ENCODE measurements at regions not wholly inside any gene's neighbourhood (a gene's known extent, or its start where the extent isn't known, plus 50 kb on each side); places are given as distances from the start of the nearest gene placed in this dataset.
"Not testable (repeated sequence)": the region's sequence is repeated elsewhere in the genome, so short reads cannot be mapped to it uniquely, and the experiment has no call there.

DNA sequence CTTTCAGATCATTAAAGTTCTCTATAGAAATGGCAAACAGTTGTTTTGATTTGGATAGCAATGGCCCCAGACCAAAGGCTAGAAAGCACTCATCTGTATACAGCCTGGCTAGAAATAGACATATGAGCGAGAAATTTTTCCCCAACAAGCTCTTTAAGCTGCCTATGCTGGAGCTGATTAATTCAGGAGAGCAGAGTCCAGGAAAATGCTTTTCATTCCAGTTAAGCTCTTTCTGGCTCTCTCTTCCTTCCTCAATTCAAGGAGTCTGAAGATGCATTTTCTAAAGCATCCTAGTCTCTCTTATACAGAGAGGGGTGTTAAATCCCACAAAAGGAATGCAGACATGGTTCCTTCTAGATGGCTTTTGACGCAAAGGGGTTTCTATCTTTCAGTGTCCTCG is 141.7 kb upstream of the RAI2 start:
- no peak for DNase-seq

DNA sequence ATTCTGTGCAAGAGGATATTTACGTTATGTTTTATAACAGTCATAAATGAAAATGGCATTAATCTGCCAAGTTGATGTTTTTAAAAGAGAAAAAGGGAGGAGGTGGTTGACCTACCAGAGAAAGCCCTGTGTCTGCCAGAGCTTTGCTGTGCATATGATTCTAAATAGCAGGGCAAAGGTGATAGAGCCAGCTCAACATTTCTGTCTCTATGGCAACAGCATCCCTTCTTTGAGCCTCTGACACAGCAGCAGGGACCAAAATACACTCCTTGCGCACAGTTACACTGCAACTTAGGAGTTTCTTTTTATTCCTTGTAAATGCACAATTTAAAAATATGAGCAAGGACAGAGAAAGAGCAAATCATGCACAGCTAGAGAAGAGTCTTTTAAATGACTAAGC is 133.3 kb upstream of the RAI2 start:
- no peak for DNase-seq

DNA sequence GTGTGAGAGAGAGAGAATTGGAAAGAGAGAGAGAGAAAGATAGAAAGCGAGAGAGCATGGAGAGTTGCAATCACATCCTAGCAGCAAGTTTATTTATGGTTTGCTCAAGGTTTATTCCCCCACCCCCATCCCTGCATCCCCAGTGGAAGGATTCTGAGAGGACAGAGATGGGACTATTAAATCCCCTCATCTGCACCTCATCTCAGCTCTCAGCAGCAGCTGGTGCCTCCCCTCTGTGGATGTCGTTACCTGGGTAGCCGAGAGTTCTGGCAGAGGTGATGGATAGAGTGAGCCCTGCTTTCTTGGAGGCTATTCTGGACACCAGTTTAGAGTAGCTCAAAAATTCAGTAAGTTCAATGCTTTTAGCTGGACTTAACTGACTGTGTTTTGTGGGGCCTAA is 132.0 kb upstream of the RAI2 start:
- DNase-seq, result no peak

DNA sequence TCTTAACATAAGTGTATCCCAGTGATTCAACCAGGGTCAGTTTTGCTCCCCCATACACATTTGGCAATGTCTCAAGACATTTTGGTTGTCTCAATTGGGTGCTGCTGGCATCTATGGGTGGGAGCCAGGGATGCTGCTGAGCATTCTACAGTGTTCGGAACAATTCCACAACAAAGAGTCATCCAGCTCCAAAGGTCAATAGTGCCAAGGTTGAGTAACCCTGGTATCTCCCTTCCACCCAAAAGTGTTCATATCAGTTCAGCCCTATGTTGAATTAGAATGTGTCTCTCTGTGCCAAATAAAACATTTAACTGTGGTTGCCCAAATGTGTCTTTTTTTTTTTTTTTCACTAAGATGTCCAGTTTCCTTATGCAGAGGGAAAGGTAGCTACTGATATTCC is 129.4 kb upstream of the RAI2 start:
- no peak for DNase-seq

DNA sequence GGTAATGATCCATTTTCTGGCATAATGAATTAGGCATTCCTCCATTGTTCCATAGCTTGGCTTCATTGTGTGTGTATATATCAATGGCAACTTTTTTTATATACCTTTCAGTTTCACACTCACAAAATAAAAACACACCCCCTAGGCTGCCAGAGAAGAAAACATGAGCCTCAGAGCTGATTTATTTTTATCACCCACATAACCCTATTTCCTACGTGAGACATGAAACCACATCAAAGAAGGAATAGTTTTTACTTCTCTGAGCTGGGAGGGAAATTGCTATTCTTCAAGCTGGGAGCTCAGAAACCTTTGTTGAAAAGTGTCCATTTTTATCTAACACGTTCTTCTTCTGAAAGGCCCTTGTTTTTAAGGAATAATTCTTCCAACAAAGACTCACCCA is 126.7 kb upstream of the RAI2 start:
- DNase-seq, result no peak

DNA sequence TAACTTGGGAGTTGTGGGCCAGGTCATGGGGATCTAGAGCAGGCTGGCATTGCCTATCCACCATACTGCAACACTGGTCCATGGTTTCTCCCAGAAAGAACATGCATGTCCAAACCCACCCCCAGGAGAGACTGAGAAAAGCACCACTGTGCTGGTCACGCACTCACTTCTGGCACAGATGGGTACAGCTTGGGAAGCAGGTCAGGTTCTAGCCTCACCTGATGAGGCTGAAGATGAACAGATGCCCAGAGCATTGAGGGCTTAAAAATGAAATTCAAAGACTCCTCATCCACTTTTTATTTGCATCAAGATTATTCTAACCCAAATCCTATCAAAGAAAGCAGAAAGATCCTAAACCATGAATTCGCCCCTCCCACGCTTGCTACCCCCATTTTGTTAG is 125.9 kb upstream of the RAI2 start:
- no peak for DNase-seq

DNA sequence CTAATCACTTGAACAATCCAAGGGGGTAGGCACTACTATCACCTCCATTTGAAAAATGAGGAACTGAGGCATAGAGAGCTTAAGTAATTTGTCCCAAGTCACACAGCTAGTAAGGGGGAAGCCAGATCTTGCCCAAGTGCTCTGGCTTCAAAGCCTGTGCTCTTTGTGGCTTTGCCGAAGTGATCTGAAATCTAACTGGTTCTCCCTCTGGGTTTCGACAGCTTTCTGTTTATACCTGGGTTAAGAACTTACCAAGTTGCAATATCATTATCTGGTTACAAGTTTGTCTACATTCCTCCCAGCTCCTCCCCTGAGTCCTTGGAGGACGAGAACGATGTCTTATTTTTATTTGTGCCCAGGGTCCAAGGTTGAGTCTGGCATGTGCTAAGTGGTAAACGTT is 125.3 kb upstream of the RAI2 start:
- DNase-seq, result no peak

DNA sequence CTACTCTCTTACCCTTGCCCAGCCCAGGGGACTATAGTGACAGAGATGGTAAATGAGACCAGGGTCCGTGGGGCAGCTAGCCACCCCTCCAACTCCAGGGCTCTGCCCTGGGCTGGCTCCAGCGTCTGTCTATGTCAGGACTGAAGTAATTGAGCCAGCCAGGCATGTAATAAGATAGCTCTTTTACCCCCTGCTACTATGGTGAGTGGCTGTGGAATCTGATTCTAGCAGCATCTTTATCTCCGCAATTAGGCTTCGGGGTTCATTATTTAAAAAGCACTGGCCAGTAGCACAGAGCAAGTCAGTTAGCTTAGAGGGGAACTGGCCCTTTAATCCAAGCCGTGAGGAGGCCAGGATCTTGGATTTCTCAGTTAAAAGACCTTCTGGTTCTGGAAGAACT is 123.3 kb upstream of the RAI2 start:
- DNase-seq, result no peak

DNA sequence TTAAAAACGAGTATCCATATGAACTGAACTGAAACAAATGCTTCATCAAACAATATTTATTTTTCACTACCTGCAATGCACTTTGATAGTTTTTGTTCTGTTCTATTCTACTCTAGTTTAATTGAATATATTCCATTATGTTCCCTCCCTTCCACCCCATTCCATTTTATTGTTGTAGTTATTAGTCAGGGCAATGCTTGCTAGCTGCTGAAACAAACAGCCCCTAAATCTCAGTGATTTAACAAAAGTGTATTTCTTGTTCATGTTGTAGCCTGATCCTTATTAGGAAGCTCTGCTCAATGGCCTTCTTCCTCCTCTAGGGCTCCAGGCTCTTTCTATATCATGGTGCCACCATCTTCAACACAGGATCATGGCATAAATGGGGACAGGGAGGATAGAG is 122.3 kb upstream of the RAI2 start:
- no peak for DNase-seq

DNA sequence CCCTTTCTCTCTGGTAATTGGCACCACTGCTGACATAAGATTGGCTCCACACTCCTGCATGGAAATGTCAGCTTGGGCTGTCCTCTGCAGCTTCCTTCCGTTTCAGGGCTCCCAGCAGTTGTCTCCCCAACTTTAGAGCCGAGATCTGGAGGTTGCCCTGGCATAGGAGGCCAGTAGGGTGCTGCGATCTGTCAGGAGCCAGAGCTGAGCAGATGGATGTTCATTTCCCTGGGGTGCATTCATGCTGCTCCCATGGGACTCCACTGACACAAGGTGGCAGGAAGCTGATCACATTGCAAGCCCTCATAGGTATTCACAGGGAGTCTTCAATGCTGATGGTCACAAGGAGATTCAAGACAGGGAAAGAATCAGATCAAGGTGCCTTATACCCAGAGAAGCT is 116.6 kb upstream of the RAI2 start:
- peak; percentile 3 for DNase-seq

DNA sequence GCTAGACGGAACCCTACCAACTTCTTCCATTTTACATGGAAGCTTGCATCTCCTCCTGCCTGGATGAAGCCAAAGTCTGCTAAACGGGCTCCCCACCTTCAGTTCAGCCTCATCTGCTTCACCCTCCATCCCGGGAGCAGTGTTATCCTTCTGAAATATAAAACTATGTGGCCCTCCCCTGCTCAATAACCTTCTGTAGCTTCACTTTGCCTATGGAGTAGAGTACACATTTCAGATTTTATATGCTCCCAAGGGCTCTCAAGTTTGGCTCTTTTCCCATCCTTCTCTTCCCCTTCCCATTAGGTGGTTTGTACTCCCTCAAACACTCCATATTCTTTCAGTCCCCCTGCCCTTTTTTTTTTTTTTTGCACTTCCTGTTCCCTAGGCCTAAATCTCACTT is 115.9 kb upstream of the RAI2 start:
- DNase-seq, result no peak

DNA sequence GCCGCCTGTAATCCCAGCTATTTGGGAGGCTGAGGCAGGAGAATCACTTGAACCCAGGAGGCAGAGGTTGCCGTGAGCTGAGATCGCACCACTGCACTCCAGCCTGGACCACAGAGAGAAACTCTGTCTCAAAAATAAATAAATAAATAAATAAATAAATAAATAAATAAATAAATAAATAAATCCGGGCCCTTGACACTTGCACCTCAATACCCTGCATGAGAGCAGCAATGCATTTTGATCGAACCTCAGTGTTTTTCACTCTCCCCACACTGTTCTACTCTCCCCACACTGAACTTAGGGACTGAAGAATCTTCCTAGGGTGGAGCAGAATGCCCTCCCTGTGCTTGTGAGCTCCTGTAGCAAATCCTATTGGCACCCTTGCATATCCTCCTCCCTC is 114.3 kb upstream of the RAI2 start:
- DNase-seq, result not testable (repeated sequence)

DNA sequence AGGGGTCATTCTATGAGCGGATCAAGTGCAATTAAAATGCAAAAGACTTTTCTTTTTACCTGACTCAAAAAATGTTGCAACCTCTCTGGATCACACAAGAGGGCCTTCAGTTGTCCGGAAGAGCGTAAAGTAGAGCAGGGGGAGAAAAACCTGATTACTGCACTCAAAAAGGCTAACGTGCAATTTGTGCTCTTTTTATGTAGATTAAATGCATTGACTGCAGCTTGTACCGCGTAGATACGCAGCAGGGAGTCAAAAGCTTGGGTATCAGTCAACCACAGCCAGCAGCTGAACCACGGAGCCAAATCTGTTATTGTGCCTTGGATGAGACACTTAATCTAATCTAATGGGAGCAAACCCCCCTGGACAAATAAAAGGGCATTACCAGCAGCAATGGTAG is 107.3 kb upstream of the RAI2 start:
- peak; percentile 73 for DNase-seq

DNA sequence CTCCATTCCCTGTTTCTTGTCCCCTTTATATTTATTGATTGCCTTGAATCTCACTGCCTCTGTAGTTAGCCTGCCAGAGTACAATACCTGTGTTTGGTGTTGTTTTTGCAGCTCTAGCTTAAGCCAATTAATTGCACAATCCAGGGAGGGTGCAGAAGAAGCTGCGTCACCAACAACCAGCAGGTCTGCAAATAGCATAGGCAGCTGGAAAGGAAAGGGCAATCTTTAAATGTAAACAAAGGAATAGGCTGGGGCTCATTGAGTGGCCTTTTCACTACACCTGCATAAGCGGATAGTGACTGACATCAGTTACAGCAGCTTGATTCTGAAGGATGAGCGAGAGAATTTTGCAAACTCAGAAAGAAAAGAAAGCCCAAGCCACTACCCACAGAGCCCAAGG is 106.8 kb upstream of the RAI2 start:
- peak; percentile 90 for DNase-seq

DNA sequence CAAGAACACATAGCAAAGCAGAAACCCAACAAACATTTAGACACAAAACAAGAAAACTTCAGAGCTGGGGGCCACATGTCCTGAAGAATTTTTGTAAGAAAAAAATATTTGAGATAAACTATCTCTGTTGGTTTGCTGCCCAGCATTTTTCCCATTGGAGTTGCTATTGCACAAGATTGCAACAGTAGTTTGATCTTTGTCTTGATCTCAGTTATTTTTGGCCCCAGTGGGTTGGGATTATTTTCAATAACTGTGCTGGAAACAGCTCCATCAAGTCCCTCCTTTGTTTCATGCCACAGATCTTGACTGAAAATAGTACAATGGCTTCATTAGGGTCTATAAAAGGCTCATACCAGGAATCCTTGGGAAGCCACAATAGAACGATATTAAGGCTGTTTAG is 103.8 kb upstream of the RAI2 start:
- no peak for DNase-seq

DNA sequence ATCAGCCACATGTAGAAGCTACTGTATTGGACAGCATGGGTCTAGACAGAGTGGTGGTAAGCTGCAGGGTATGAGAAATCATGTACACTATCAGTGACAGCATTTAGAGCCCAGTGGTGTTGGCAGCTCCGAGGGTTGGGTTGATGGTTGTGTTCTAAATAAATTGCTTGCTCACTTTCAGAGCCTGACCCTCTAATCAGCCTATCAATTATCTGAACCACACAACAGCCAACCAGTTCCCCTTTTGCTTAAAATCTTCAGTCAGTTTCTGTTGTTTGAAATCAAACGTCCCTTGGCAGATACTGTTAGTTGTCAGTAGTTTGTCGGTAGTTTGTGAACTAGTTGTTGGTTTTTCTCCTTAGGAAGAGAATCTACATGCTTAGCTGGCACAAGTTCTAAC is 99.8 kb upstream of the RAI2 start:
- DNase-seq, result no peak

DNA sequence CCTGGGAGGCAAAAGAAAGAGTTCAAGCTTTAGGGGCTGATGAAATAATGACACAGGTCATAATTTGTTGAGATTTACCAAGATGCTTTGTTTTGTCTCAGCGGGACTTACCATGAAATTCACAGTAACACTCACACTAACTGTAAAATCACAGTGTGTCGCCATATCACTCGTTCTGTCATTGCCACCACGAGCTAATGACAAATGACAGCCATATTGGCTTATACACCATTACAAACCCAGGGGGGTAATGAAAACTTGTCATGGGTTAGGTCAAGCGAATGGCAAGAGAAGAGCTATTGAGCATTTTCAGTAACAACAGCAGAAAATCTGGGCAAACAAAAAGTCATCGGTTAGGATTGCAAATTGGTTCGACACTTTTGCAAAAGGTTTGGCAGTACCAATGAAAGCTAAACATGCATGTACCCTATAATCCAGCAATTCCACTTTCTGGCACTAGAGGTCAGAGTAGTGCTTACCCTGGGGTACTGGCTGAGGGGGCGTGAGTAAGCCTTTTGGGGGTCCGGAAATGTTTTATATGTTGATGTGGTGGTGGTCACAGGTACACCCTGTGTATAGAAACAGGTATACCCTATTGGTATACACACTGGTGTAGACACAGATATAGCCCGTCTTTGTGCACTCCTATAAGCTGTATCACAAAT is 83.9 kb upstream of the RAI2 start:
- DNase-seq, result peak; percentile 65

DNA sequence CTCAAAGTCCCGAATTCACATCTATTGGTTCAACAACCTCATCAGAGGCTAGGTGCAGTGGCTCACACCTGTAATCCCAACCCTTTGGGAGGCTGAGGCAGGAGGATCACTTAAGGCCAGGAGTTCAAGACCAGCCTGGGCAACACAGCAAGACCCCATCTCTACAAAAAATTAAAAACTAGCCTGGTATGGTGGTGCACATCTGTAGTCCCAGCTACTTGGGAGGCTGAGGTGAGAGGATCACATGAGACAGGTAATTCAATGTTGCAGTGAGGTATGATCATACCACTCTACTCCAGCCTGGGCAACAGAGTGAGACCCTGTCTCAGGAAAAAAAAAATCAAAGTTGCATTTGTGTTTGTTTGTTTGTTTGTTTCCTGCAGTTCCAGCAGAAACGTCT is 80.1 kb upstream of the RAI2 start:
- not testable (repeated sequence) for DNase-seq

DNA sequence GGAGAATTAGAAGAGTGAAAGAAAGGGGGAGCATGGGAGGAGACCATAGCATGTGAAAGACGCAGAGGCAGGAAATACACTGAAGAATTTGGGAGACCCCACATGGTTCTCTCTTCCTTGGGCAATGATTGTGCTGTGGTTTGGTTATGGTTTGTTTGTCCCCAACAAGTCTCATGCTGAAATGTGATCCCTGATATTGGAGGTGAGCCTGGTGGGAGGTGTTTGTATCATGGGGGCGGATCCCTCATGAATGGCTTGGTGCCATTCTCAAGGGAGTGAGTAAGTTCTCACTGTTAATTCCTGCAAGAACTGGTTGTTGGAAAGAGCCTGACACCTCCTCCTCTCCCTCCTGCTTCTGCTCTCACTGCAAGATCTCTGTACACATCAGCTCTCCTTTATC is 78.6 kb upstream of the RAI2 start:
- DNase-seq, result no peak

DNA sequence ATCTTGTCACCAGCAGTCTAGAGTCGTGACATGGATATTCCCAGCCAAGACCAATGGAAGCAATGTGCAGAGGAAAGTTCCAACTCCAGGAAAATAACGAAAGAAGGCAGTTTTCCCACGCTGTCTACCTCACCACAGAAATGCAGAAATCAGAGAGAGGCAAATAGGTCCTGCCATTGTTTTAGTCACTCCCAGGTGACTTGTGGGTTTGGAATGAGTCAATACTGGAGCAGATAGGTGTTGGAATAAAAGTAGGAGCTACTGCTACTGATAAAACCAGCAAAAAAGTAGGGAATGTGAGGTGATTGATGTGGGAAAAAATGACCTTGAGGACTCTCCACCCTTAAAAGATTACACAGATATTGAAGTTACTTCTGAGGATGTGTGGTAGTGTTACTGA is 72.8 kb upstream of the RAI2 start:
- DNase-seq, result no peak

DNA sequence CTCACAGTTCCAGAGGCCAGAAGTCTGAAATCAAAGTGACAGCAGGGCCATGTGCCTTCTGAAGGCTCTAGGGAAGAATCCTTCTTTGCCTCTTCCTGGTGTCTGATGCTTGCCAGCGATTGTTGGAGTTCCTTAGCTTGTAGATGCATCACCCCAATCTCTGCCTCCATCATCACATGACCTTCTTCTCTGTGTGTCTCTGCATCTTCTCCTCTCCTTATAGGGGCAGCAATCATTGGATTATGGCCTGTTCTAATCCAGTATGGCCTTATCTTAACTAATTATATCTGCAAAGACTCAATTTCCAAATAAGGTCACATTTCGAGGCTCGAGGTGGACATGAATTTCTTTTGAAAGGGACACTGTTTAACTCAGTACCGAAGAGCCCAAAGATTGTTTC is 71.7 kb upstream of the RAI2 start:
- DNase-seq, result peak; percentile 21

DNA sequence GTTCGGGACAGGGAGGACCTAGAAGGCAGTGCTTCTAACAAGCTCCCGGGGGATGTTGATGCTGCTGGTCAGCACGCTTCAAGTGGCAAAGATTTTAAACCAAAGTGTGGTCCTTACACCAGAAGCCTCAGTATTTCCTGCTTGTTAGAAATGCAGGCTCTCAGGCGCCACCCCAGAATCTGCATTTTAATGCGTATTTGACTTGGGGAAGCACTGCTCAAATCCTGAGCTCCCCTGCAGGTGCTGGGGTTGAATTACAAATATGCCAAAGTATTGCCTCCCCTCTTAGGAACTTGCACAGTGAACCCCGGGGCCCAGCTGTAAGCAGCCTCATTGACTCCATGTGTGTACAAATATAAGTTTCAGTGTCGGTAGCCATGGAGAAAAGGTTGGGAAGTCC is 70.8 kb upstream of the RAI2 start:
- no peak for DNase-seq

DNA sequence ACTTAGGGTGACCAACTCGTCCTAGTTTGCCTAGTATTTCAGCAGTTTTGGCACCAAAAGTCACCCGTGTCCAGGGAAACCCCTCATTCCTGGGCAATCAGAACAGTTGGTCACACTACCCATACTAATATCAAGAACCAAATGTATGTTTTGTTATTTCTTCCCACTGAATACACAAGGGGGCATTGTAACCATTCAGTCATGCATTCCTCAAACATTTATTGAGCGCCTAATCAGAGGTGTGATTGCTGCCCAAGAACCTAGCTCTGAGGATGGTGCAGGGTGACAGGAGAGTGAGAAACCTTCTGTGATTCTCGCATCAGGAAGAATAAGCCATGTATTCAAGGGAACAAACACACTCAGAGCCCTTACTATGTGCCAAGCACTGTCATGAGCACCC is 69.8 kb upstream of the RAI2 start:
- peak; percentile 1 for DNase-seq

DNA sequence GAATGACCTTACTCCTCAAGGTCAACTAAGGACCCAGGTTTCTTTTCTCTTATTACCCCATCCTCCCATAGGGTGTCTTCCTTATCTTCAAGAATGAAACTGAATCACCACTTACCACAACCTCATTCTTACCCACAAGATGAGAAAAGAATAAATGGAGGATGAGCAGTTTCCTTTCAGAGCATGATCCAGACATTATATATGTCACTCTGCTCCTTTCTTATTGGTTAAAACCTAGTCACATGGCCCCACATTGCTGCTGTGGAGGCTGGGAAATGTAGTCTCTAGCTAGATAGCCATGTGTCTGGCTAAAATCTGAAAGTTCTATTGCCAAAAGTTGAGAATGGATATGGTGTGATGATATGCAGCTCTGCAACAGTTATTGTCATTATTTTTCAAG is 62.4 kb upstream of the RAI2 start:
- peak; percentile 24 for DNase-seq

DNA sequence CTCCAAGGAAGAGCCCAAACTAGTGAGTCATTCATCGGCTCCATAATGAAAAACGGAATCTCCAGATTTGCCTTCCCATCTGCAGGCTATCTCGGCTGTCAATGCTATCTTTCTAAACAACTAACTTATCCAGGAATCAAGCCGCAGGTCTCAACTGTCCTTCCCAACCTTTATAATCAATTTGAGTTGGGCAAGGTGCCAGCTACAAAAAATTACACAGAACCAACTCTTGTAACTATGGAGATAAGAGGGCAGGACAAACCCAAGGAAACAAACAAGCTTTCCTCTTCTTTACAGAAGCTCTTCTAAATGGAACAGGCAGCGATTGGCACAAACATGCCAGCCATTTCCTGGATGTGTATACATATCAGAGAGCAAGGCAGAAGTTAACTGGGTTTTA is 61.2 kb upstream of the RAI2 start:
- no peak for DNase-seq

DNA sequence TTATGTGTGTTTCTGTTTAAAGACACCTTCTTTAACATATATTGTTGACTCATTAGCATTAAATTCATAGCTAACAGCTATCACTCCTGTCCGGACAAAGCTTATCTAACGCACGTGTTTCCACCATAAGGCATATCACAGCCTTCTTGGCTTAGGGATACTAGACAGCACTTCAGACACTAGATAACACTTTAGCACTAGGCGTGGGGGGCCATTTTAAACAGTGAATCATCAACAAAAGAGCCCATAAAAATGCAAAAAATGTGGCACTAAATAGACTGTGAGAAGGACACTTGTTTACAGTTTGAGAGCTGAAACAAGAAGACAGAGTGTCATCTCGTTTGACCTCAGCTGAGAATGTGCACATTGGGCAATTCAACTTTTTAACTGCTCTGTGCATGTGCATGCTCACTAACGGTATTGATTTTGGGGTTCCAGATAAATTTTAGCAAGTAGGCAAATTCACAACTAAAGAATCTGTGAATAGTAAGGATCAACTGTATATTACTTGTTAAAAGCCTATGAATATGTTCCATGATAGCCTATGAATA is 58.9 kb upstream of the RAI2 start:
- DNase-seq, result no peak

All from NCI-H82 (cell line).